OCI-LY3 (cell line): ENCODE measurements at regions not wholly inside any gene's neighbourhood (a gene's known extent, or its start where the extent isn't known, plus 50 kb on each side); places are given as distances from the start of the nearest gene placed in this dataset.
A peak's percentile ranks its signal among the peaks of the same experiment; 100 is the strongest.
"Not testable (repeated sequence)": the region's sequence is repeated elsewhere in the genome, so short reads cannot be mapped to it uniquely, and the experiment has no call there.

Experiments
- EZH2phosphoT487 ChIP-seq: fragments of 200-600 bp; shearing (Covaris generic); IDR thresholded peaks from 2 replicates; pipeline ENCODE4 v1.6.1; 2018; ENCODE audit warnings: antibody characterized with exemption, mixed run types, low read depth
- TF ChIP-seq, protein P1 (sequence below): fragments of 200-600, 300-600 bp; sonication (generic); IDR thresholded peaks from 2 replicates; pipeline ENCODE4 v1.5.1; 2014; ENCODE audit warnings: antibody characterized with exemption, low read length, low read depth

- TF ChIP-seq, protein P1, sequence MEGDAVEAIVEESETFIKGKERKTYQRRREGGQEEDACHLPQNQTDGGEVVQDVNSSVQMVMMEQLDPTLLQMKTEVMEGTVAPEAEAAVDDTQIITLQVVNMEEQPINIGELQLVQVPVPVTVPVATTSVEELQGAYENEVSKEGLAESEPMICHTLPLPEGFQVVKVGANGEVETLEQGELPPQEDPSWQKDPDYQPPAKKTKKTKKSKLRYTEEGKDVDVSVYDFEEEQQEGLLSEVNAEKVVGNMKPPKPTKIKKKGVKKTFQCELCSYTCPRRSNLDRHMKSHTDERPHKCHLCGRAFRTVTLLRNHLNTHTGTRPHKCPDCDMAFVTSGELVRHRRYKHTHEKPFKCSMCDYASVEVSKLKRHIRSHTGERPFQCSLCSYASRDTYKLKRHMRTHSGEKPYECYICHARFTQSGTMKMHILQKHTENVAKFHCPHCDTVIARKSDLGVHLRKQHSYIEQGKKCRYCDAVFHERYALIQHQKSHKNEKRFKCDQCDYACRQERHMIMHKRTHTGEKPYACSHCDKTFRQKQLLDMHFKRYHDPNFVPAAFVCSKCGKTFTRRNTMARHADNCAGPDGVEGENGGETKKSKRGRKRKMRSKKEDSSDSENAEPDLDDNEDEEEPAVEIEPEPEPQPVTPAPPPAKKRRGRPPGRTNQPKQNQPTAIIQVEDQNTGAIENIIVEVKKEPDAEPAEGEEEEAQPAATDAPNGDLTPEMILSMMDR = peak; percentile 22; the same call in 1 of the 2 replicates
- TF ChIP-seq EZH2phosphoT487 = not testable (repeated sequence)
Observed at GRCh38 chr2:91895091-91895490, 2976.1 kb upstream of the TEKT4 start.
